GM19395 (cell line): ENCODE measurements at regions not wholly inside any gene's neighbourhood (a gene's known extent, or its start where the extent isn't known, plus 50 kb on each side); places are given as distances from the start of the nearest gene placed in this dataset.

ENCODE experiments used
- ATAC-seq: cut with Tn5 transposase; IDR thresholded peaks from one replicate; pipeline ENCODE4 v1.9.1; 2021; ENCODE audit warnings: mild to moderate bottlenecking, moderate library complexity; ENCODE audit not compliant: unreplicated experiment

DNA sequence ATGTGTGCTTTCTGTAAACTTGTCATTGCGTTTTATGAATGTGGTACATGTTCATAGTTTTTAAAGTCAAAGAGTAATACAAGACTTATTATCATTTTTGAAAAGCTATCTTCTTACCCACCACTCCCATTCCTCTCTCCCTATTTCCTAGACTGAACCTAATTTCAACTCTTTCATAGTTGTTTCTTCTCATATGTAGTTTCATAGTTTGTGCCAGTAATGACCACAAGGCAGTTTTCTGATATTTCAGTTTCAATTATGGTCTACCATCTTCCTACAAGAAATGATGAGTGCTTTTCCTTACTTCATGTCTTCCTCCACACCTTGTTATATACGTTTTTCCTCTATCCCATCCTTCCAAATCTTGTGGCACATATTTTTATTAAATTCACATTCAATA, 445.0 kb upstream of the GOLIM4 start:
- no peak for ATAC-seq

DNA sequence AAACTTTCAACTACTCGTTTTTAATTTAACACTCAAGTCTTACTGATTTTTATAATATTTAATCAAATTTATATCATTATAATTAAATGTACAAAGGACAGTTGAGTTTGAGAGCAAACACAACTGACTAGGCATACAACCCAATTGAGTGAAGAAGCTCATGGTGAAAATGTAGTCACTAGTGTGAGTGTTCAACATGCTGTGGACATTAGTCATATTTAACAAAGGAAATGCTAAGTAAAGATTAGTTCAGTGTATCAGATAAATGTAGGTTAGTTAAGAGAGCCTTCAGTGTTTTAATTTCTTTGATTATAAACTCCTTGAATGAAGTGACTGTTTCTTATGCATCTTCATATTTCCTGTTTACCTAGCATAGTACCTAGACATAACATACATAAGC, 444.2 kb upstream of the GOLIM4 start:
- ATAC-seq: no peak

DNA sequence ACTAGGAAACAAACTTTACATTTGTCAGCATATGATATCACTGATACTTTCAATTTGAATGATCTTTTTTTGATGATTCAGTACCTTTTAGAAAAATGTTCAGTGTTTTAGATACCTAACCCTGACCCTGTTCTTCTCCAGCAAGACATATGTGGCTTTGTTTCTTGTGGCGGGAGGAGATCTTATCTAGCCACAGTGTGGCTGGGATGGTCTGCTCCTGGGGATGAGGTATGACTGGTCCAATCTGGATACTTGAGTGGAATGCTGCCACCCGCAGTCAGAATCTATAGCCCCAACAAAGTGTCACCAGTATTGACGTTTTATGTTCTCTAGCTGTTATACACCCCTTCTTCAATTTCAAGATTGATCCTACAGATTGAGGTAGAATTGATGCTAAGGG, 439.0 kb upstream of the GOLIM4 start:
- no peak for ATAC-seq

DNA sequence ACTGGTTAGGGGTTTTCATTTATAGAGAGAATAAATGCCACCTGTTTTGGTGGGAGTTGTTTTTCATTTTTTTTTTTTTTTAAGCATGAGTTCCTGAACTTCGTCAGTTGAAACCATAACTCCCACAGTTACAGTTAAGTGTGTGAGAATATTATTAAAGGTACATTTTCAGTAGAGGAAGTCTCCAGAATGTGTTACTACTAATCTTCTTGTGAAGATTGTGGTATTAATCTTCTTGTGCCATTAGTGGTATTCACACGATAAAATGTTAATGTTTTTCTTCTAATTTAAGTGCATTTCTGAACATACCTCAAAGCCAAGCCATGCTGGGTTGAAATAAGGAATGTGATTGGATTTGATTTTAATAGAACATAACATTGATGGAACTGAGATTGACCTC, 437.9 kb upstream of the GOLIM4 start:
- ATAC-seq: no peak

DNA sequence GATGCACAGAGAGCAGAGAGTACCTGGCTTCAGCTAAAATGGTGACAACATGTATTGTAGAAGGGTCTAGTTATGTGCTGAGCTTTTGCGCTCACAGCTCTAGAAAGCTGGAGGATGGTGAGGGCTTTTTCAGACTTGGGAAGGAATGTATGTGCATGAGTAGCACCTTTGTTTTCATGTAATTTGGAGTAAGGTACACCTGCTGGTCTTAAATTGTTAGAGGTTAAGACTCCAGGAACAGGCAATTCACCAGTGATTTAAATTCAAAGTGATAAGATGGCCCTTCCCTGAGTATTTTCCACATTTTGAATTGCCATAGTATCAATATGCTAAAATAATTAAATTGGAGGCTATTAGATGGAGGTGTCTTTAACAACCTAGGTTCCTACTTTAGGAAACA, 436.4 kb upstream of the GOLIM4 start:
- no peak for ATAC-seq

- ATAC-seq: no peak
These were observed 435.4 kb upstream of the GOLIM4 start for GRCh38 chr3:168531116-168531515.

- no peak for ATAC-seq
These were observed 428.4 kb upstream of the GOLIM4 start for GRCh38 chr3:168524129-168524528.

DNA sequence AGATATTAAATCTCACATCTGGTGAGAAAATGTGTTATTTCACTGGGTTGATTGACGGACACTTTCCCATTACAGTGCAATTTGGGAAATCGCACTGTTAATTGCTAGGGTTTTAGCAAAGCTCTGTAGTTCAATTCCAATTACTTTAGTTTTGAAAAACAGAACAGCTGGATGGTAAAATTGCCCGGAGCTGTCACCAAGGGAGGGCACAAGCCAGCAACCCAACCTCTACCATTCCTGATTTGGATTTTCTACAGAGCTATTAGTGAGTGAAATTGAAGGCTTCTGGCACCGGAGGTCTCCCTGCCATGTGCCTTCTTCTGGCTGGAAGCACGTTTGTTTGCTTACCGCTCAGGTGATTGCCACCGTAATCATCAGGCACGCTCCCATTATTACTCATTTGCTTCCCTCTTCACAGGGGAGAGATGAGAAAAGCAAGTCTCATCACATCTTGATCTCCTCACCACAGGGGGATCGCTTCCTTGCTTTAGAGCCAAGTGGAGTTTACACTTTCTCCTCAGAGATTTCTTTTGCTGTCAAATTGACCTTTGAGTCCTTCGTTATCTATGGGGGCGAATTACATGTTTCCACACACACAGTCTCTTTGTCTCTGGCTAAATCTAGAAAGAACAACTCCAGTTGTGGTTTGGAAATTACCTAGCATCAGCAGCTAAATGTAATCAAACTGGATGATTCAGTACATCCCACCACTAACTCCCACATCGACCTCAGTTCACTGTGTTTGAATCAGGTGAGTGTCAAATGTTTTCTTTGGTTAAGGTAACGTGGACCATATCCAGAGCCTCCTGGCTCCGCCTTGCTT, 421.7 kb upstream of the GOLIM4 start:
- no peak for ATAC-seq

GRCh38 chr3:168514252-168514651, 418.5 kb upstream of the GOLIM4 start:
- ATAC-seq: no peak

DNA sequence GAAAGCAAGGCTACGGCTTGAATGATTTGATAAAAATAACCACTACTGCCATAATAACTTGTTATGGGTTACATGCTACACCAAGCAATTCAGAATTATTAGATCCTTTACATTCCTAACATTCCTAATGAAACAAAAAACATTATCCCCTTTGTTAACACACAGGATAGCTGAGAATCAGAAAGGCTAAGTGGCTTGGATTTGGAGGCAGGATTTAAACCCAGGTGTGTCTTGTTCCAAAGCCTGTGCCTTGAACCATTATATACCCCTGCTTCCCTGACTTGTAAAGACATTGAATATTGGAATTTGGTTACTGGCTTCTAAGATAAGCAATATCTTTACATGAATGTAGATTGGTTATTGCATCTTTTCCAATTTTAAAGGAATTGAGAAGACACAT, 417.1 kb upstream of the GOLIM4 start:
- no peak for ATAC-seq

GRCh38 chr3:168511428-168512014, 415.8 kb upstream of the GOLIM4 start:
- no peak for ATAC-seq

- no peak for ATAC-seq
These were observed 410.9 kb upstream of the GOLIM4 start for GRCh38 chr3:168506589-168506988.

DNA sequence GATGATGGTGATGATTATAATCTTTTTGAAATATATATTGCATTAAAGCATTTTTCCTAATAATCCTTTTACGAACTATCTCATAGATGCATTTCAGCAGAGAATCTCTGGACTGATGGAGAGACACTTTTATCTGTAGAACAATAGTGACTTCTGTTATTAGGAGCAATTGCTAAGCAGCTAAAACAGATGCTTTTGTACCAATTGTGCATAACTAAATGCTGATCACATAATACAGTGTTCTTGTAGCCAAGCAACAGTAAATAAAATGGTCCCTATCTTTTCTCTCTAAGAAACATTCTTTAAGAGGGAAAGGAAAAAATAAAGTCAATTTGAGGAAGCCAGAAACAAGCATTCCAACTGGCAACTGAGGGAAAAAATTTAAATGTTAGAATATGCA, 405.8 kb upstream of the GOLIM4 start:
- ATAC-seq: no peak

DNA sequence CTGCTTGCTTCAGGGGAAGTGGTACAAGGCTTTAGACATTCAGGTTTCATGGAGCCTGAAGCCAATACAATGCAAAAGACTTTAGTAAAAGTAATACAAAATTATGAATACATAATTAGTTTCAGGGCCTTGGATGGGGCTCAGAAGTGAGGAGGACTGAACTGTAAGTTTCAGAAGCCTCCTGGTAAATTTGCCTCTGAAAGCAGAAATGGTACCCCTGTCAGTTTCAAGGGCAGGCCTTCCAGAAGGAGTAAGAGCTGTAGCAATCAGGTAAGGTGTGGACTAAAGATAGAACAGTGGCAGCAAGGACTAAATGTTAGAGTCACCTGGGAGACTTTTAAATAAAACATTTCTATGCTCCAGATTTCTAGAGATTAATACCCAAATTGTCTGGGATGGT, 402.5 kb upstream of the GOLIM4 start:
- no peak for ATAC-seq

- ATAC-seq: no peak
These were observed 402.0 kb upstream of the GOLIM4 start for GRCh38 chr3:168497741-168498140.

GRCh38 chr3:168497183-168497582, 401.5 kb upstream of the GOLIM4 start:
- no peak for ATAC-seq

DNA sequence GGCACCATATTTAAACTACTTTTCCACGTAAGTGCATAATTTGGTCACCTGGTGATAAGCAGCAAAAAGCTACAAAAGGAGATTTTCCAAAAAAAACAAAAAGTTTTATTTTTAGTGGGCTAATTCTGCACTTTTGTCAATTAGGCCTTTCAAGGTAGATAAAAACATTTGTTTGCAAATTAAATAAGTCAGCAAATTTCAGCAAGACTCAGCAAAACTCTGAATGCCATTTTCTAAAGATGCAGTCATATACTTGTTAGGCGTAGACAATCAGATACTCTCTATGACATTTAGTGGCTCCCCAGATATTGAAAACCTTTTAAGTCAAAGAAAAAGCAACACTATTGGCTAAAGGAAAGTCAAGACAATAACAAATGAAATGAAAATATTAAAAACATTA, 400.2 kb upstream of the GOLIM4 start:
- no peak for ATAC-seq

DNA sequence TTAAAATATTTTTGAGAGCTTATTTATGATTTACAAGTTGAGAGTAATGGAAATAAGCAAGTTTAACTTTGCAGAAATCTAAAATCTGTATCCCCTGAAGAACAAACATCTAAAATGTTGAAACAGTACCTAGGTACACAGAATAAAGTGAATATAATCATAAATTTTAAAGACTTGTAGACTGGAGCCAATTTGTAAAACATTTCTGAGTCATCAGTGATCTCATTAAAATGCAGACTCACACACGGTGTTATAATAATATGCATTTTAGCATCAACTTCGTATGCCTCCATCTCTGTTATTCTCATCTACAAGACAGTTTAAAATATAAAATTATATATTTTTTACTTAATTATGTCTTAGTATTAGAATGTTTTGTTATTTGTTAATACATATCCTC, 399.5 kb upstream of the GOLIM4 start:
- no peak for ATAC-seq

- ATAC-seq: no peak
These were observed 397.9 kb upstream of the GOLIM4 start for GRCh38 chr3:168493412-168494205.

GRCh38 chr3:168490981-168491380, 395.3 kb upstream of the GOLIM4 start:
- ATAC-seq: no peak

DNA sequence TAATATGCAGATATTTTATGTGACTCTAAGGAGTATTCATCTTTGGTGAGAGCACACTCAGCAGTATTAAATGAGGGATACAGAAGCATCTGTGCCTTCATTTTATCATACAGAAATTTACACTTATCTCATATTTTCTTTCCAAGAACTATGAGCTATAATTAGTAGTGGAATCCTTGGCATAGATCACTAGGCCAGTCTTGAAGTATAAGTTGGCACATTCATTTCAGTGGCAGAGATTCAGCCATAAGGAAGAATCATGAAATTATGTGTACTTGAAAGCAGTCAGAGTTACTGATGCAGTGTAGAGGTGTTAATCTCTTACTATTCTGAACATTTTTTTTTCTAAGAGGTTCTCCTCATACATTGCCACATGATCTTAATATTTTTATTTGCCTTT, 393.6 kb upstream of the GOLIM4 start:
- ATAC-seq: no peak

GRCh38 chr3:168485936-168486335, 390.2 kb upstream of the GOLIM4 start:
- ATAC-seq: no peak
